Neural progenitor cell (in vitro differentiated cells): ENCODE measurements at regions not wholly inside any gene's neighbourhood (a gene's known extent, or its start where the extent isn't known, plus 50 kb on each side); places are given as distances from the start of the nearest gene placed in this dataset.

ENCODE experiments used
- DNase-seq: peaks from one replicate; pipeline ENCODE4 v3.0.0-alpha.2; 2016; ENCODE audit warnings: low spot score
- H2AFZ ChIP-seq: fragments of 200-600 bp; sonication (generic); replicated peaks from 2 replicates; pipeline ENCODE4 v1.6.1; 2016; ENCODE audit warnings: antibody characterized with exemption
- H3F3A ChIP-seq: fragments of 200-600 bp; sonication (generic); 2 replicates; pipeline ENCODE4 v1.6.1; 2016; ENCODE audit warnings: antibody characterized with exemption, low read depth
- H3K27ac ChIP-seq: fragments of 200-600 bp; sonication (generic); 2 replicates; pipeline ENCODE4 v1.5.1; 2016; ENCODE audit warnings: mild to moderate bottlenecking
- H3K27me3 ChIP-seq: fragments of 200-600 bp; sonication (generic); 2 replicates; pipeline ENCODE4 v1.6.1; 2016; ENCODE audit warnings: mild to moderate bottlenecking, moderate library complexity
- H3K36me3 ChIP-seq: fragments of 200-600 bp; sonication (generic); 2 replicates; pipeline ENCODE4 v1.5.1; 2016
- H3K4me1 ChIP-seq: fragments of 200-600 bp; sonication (generic); 2 replicates; pipeline ENCODE4 v1.6.1; 2016; ENCODE audit warnings: mixed run types
- H3K4me2 ChIP-seq: fragments of 200-600 bp; sonication (generic); 2 replicates; pipeline ENCODE4 v1.6.1; 2016
- H3K4me3 ChIP-seq: fragments of 200-600 bp; sonication (generic); 2 replicates; pipeline ENCODE4 v1.5.1; 2016
- H3K79me2 ChIP-seq: fragments of 200-600 bp; sonication (generic); 2 replicates; pipeline ENCODE4 v1.6.1; 2016; ENCODE audit warnings: low read depth
- H3K9ac ChIP-seq: fragments of 200-600 bp; sonication (generic); 2 replicates; pipeline ENCODE4 v1.6.1; 2016
- H3K9me3 ChIP-seq: fragments of 200-600 bp; sonication (generic); 2 replicates; pipeline ENCODE4 v1.5.1; 2016; ENCODE audit warnings: low read depth
- H4K20me1 ChIP-seq: fragments of 200-600 bp; sonication (generic); 2 replicates; pipeline ENCODE4 v1.6.1; 2016; ENCODE audit warnings: low read depth
- H3K27ac Mint-ChIP-seq: 3 replicates; pipeline ENCODE4 v1.8.0; 2021; ENCODE audit warnings: mixed read lengths
- H3K27me3 Mint-ChIP-seq: 2 replicates; pipeline ENCODE4 v1.8.0; 2022; ENCODE audit warnings: low read depth, mild to moderate bottlenecking, inconsistent platforms, moderate library complexity, mixed read lengths; ENCODE audit not compliant: insufficient read depth
- H3K36me3 Mint-ChIP-seq: 3 replicates; pipeline ENCODE4 v1.8.0; 2021; ENCODE audit warnings: mixed read lengths
- H3K4me1 Mint-ChIP-seq: 3 replicates; pipeline ENCODE4 v1.8.0; 2021; ENCODE audit warnings: mixed read lengths
- H3K4me3 Mint-ChIP-seq: 3 replicates; pipeline ENCODE4 v1.8.0; 2021; ENCODE audit warnings: mild to moderate bottlenecking, moderate library complexity, mixed read lengths
- H3K9me3 Mint-ChIP-seq: 3 replicates; pipeline ENCODE4 v1.8.0; 2020; ENCODE audit warnings: mixed read lengths
- EZH2 ChIP-seq: fragments of 200-600 bp; sonication (generic); IDR thresholded peaks from 2 replicates; pipeline ENCODE4 v1.6.1; 2017; ENCODE audit warnings: antibody characterized with exemption, mild to moderate bottlenecking, moderate library complexity
- EZH2phosphoT487 ChIP-seq: fragments of 200-600 bp; sonication (generic); IDR thresholded peaks from 2 replicates; pipeline ENCODE4 v1.6.1; 2017; ENCODE audit warnings: antibody characterized with exemption
- TF ChIP-seq, protein P1 (sequence below): fragments of 200-600 bp; sonication (generic); IDR thresholded peaks from 2 replicates; pipeline ENCODE4 v1.5.1; 2017; ENCODE audit warnings: antibody characterized with exemption, mild to moderate bottlenecking

DNA sequence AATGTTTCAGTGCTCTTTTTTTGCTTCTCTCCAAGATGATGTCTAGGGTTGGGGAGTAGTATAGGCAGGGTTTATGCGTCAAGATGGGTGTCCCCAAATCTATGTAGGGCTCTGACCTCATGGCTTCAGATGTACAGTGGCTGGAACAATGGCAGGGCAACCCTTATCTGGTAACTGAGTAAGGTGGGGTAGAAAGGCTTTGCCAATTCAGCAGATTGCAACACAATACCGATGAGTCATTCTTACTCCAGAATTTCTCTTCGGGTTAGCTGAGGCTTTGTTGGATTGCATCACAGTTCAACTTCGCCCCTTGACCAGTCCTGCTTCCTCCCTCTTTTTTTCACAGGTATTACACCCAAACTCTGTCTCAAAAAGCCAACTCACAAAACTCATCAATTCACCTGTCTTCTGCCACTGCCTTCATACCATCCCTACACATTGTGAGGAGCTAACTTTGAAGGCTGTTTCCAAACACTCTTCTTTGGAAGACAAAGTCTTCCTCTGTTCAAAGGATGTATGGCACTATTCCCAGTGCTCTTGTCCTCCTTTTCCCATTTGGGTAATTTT lies 190.2 kb upstream of the CNOT2 start:
- H3K27ac ChIP-seq = no peak overlapping the region
- H3K4me1 Mint-ChIP-seq = no peaks in the 10 kb centered on the region
- H3K36me3 Mint-ChIP-seq = no peaks in the 10 kb centered on the region
- no peak overlapping the region for H3K9ac ChIP-seq
- TF ChIP-seq, protein P1, sequence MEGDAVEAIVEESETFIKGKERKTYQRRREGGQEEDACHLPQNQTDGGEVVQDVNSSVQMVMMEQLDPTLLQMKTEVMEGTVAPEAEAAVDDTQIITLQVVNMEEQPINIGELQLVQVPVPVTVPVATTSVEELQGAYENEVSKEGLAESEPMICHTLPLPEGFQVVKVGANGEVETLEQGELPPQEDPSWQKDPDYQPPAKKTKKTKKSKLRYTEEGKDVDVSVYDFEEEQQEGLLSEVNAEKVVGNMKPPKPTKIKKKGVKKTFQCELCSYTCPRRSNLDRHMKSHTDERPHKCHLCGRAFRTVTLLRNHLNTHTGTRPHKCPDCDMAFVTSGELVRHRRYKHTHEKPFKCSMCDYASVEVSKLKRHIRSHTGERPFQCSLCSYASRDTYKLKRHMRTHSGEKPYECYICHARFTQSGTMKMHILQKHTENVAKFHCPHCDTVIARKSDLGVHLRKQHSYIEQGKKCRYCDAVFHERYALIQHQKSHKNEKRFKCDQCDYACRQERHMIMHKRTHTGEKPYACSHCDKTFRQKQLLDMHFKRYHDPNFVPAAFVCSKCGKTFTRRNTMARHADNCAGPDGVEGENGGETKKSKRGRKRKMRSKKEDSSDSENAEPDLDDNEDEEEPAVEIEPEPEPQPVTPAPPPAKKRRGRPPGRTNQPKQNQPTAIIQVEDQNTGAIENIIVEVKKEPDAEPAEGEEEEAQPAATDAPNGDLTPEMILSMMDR = no peak
- no peak for TF ChIP-seq EZH2phosphoT487
- TF ChIP-seq EZH2 = no peak
- no peak for DNase-seq
- no peak overlapping the region for H2AFZ ChIP-seq
- no peaks in the 10 kb centered on the region for H3K36me3 ChIP-seq
- H3K4me1 ChIP-seq = no peaks in the 10 kb centered on the region
- H4K20me1 ChIP-seq = no peaks in the 10 kb centered on the region
- no peaks in the 10 kb centered on the region for H3K27me3 Mint-ChIP-seq
- H3K4me2 ChIP-seq = no peak overlapping the region
- H3K27me3 ChIP-seq = no peaks in the 10 kb centered on the region
- H3K79me2 ChIP-seq = no peaks in the 10 kb centered on the region
- peaks cover 2% of the 10 kb centered on the region for H3K9me3 Mint-ChIP-seq
- H3F3A ChIP-seq = no peaks in the 10 kb centered on the region
- H3K9me3 ChIP-seq = no peaks in the 10 kb centered on the region
- no peak overlapping the region for H3K27ac Mint-ChIP-seq
- no peak overlapping the region for H3K4me3 ChIP-seq
- H3K4me3 Mint-ChIP-seq = no peak overlapping the region

DNA sequence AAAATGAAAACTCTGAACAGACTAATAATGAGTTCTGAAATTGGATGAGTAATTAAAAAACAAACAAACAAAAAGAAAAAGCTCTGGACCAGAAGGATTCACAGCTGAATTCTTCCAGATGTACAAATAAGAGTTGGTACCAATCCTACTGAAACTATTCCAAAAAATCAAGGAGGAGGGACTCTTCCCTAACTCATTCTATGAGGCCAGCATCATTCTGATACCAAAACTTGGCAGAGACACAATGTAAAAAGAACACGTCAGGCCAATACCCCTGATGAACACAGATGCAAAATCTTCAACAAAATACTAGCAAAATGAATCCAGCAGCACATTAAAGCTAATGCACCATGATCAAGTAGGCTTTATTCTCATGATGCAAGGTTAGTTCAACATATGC lies 183.9 kb upstream of the CNOT2 start:
- Mint-ChIP-seq H3K36me3 (peaks cover 4% of the 10 kb centered on the region), H3K9me3 (peaks cover 10% of the 10 kb centered on the region), H3K4me1 (no peaks in the 10 kb centered on the region), H3K4me3 (no peak overlapping the region), H3K27me3 (no peaks in the 10 kb centered on the region), H3K27ac (no peak overlapping the region)
- no peaks in the 10 kb centered on the region for H3F3A ChIP-seq
- no peak overlapping the region for H3K4me3 ChIP-seq
- no peak for TF ChIP-seq EZH2
- TF ChIP-seq, protein P1 = no peak
- no peak for TF ChIP-seq EZH2phosphoT487
- H3K4me1 ChIP-seq = no peaks in the 10 kb centered on the region
- no peaks in the 10 kb centered on the region for H4K20me1 ChIP-seq
- H3K79me2 ChIP-seq = no peaks in the 10 kb centered on the region
- H2AFZ ChIP-seq = no peak overlapping the region
- no peaks in the 10 kb centered on the region for H3K36me3 ChIP-seq
- DNase-seq = no peak
- no peak overlapping the region for H3K4me2 ChIP-seq
- H3K27me3 ChIP-seq = no peaks in the 10 kb centered on the region
- H3K27ac ChIP-seq = no peak overlapping the region
- H3K9me3 ChIP-seq = no peaks in the 10 kb centered on the region
- H3K9ac ChIP-seq = no peak overlapping the region

DNA sequence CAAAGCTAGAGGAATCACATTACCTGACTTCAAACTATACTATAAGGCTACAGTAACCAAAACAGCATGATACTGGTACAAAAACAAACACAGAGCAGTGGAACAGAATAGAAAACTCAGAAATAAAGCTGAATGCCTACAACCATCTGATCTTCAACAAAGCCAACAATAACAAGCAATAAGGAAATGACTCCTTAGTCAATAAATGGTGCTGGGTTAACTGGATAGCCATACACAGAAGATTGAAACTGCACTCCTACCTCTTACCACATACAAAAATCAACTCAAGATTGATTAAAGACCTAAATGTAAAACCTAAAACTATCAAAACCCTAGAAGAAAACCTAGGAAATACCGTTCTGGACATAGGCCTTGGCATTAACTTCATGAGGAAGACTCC lies 182.6 kb upstream of the CNOT2 start:
- Mint-ChIP-seq H3K4me3 (no peak overlapping the region), H3K27ac (no peak overlapping the region), H3K9me3 (peaks cover 10% of the 10 kb centered on the region), H3K36me3 (peaks cover 4% of the 10 kb centered on the region), H3K4me1 (peaks cover 3% of the 10 kb centered on the region), H3K27me3 (no peaks in the 10 kb centered on the region)
- H3K4me1 ChIP-seq = no peaks in the 10 kb centered on the region
- no peak overlapping the region for H3K9ac ChIP-seq
- no peaks in the 10 kb centered on the region for H4K20me1 ChIP-seq
- no peaks in the 10 kb centered on the region for H3K79me2 ChIP-seq
- no peak overlapping the region for H3K4me3 ChIP-seq
- H3F3A ChIP-seq = no peaks in the 10 kb centered on the region
- no peak overlapping the region for H3K27ac ChIP-seq
- H2AFZ ChIP-seq = no peak overlapping the region
- H3K4me2 ChIP-seq = no peak overlapping the region
- H3K27me3 ChIP-seq = no peaks in the 10 kb centered on the region
- H3K9me3 ChIP-seq = no peaks in the 10 kb centered on the region
- DNase-seq = no peak
- TF ChIP-seq, protein P1 = no peak
- no peak for TF ChIP-seq EZH2
- TF ChIP-seq EZH2phosphoT487 = no peak
- no peaks in the 10 kb centered on the region for H3K36me3 ChIP-seq
